GM12878 (cell line): ENCODE measurements at regions not wholly inside any gene's neighbourhood (a gene's known extent, or its start where the extent isn't known, plus 50 kb on each side); places are given as distances from the start of the nearest gene placed in this dataset.

ENCODE experiments used
- BCL11A ChIP-seq: IDR thresholded peaks from 2 replicates; pipeline ENCODE4 v1.6.1; 2011; ENCODE audit warnings: low read depth, low read length
- CHD2 ChIP-seq: IDR thresholded peaks from 2 replicates; pipeline ENCODE4 v1.6.1; 2011; ENCODE audit warnings: low read depth, low read length, improper control_type of control experiment, borderline replicate concordance
- DPF2 ChIP-seq: fragments of 450-650 bp; IDR thresholded peaks from 2 replicates; pipeline ENCODE4 v1.6.1; 2017; ENCODE audit warnings: mild to moderate bottlenecking
- EP300 ChIP-seq, 2 experiments: fragments of 150-350 bp in 1 of 2; IDR thresholded peaks; 2 replicates each; pipeline ENCODE4 v1.6.1; 2011 to 2012; ENCODE audit warnings: low read depth in 2 of 2, low read length in 2 of 2, borderline replicate concordance in 1 of 2, improper control_type of control experiment in 1 of 2, inconsistent platforms in 1 of 2; ENCODE audit not compliant: control insufficient read depth in 1 of 2
- GABPA ChIP-seq: IDR thresholded peaks from 2 replicates; pipeline ENCODE4 v1.6.1; 2014; ENCODE audit warnings: antibody characterized with exemption, low read depth, mild to moderate bottlenecking, inconsistent platforms
- SMAD1 ChIP-seq: fragments of 450-650 bp; IDR thresholded peaks from 2 replicates; pipeline ENCODE4 v1.6.1; 2018; ENCODE audit warnings: mild to moderate bottlenecking, low read depth; ENCODE audit not compliant: partially characterized antibody
- TF ChIP-seq, protein P1 (sequence below): IDR thresholded peaks from 2 replicates; pipeline ENCODE4 v1.6.1; 2012; ENCODE audit warnings: low read depth, low read length, improper control_type of control experiment
- TF ChIP-seq, protein P2 (sequence below): IDR thresholded peaks from 2 replicates; pipeline ENCODE4 v1.6.1; 2011; ENCODE audit warnings: low read depth, mild to moderate bottlenecking, low read length, moderate library complexity, borderline replicate concordance; ENCODE audit errors: extremely low read depth
- TF ChIP-seq, protein P3 (sequence below), 3 experiments: IDR thresholded peaks in 2 of 3; conservative IDR thresholded peaks in 1 of 3; 2 replicates each; pipeline ENCODE4 v1.5.1; 2011; ENCODE audit warnings: low read depth in 3 of 3, low read length in 3 of 3, mild to moderate bottlenecking in 3 of 3, control low read depth in 2 of 3, moderate library complexity in 2 of 3, inconsistent platforms in 1 of 3, mixed read lengths in 1 of 3; ENCODE audit not compliant: control insufficient read depth in 2 of 3, insufficient read depth in 1 of 3; ENCODE audit errors: extremely low read depth in 1 of 3
- TF ChIP-seq, protein P4 (sequence below): IDR thresholded peaks from 2 replicates; pipeline ENCODE4 v1.6.1; 2011; ENCODE audit warnings: mild to moderate bottlenecking, low read depth, low read length, moderate library complexity; ENCODE audit not compliant: insufficient replicate concordance

DNA sequence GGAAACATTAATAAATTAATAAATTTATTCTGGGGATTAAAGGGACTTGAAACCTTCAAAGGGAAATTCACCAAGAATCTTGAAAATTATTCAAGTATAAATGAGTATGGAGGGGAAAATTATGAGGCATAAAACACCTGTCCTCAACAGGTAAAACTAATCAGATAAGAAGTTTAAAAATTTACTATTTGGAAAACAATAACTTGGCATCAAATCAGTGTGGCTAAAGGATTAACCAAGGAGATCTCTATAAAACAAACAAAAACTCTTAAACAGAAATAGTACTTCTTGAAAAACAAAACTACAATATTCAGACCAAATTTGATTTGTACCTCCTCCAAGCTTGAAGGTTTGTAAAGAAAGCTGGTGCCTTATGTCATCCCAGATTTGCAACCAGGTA is 66.4 kb upstream of the ZNF804B start:
- TF ChIP-seq GABPA (no peak), CHD2 (no peak), DPF2 (no peak), SMAD1 (no peak), BCL11A (no peak), EP300 (IDR thresholded peaks at IDR 0.05; ENCODE audit: borderline replicate concordance in 1 of 2, control insufficient read depth in 1 of 2, low read depth in 2 of 2, low read length in 2 of 2) (no peak)
- TF ChIP-seq, protein P1, sequence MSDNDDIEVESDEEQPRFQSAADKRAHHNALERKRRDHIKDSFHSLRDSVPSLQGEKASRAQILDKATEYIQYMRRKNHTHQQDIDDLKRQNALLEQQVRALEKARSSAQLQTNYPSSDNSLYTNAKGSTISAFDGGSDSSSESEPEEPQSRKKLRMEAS = no peak
- TF ChIP-seq, protein P2, sequence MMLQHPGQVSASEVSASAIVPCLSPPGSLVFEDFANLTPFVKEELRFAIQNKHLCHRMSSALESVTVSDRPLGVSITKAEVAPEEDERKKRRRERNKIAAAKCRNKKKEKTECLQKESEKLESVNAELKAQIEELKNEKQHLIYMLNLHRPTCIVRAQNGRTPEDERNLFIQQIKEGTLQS = no peak
- TF ChIP-seq, protein P3, sequence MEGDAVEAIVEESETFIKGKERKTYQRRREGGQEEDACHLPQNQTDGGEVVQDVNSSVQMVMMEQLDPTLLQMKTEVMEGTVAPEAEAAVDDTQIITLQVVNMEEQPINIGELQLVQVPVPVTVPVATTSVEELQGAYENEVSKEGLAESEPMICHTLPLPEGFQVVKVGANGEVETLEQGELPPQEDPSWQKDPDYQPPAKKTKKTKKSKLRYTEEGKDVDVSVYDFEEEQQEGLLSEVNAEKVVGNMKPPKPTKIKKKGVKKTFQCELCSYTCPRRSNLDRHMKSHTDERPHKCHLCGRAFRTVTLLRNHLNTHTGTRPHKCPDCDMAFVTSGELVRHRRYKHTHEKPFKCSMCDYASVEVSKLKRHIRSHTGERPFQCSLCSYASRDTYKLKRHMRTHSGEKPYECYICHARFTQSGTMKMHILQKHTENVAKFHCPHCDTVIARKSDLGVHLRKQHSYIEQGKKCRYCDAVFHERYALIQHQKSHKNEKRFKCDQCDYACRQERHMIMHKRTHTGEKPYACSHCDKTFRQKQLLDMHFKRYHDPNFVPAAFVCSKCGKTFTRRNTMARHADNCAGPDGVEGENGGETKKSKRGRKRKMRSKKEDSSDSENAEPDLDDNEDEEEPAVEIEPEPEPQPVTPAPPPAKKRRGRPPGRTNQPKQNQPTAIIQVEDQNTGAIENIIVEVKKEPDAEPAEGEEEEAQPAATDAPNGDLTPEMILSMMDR (IDR thresholded peaks at IDR 0.05 in 2 of 3, conservative IDR thresholded peaks at IDR 0.05 in 1 of 3; ENCODE audit: control insufficient read depth in 2 of 3, extremely low read depth in 1 of 3, insufficient read depth in 1 of 3, low read depth in 3 of 3, low read length in 3 of 3) = no peak
- TF ChIP-seq, protein P4, sequence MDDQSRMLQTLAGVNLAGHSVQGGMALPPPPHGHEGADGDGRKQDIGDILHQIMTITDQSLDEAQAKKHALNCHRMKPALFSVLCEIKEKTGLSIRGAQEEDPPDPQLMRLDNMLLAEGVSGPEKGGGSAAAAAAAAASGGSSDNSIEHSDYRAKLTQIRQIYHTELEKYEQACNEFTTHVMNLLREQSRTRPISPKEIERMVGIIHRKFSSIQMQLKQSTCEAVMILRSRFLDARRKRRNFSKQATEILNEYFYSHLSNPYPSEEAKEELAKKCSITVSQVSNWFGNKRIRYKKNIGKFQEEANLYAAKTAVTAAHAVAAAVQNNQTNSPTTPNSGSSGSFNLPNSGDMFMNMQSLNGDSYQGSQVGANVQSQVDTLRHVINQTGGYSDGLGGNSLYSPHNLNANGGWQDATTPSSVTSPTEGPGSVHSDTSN = no peak
